ENCODE measurements at regions not wholly inside any gene's neighbourhood (a gene's known extent, or its start where the extent isn't known, plus 50 kb on each side); places are given as distances from the start of the nearest gene placed in this dataset.

GRCh38 chr4:159902648-159903047 lies 799.8 kb downstream of the RAPGEF2 start:
- TF ChIP-seq POLR2A (IDR thresholded peaks at IDR 0.05) (no peak), CTCF (IDR thresholded peaks at IDR 0.05) (no peak)
